Cardiac fibroblast (primary cell): ENCODE measurements at regions not wholly inside any gene's neighbourhood (a gene's known extent, or its start where the extent isn't known, plus 50 kb on each side); places are given as distances from the start of the nearest gene placed in this dataset.

ENCODE experiments used
- DNase-seq, 2 donors: peaks; one replicate each; pipeline versions ENCODE4 v3.0.0 to v3.0.0-alpha.2; 2010; ENCODE audit warnings: low read depth in 2 of 2
- H3K4me3 ChIP-seq, 2 donors: replicated peaks in 1 of 2; 1 replicate in 1 of 2; 2 replicates in 1 of 2; pipeline ENCODE4 v1.5.1; 2011; ENCODE audit warnings: low read depth in 2 of 2, low read length in 2 of 2, mild to moderate bottlenecking in 2 of 2, moderate library complexity in 1 of 2
- TF ChIP-seq, protein P1 (sequence below): IDR thresholded peaks from one replicate; pipeline ENCODE4 v1.5.1; 2011; ENCODE audit warnings: low read depth, mild to moderate bottlenecking, low read length, inconsistent platforms

DNA sequence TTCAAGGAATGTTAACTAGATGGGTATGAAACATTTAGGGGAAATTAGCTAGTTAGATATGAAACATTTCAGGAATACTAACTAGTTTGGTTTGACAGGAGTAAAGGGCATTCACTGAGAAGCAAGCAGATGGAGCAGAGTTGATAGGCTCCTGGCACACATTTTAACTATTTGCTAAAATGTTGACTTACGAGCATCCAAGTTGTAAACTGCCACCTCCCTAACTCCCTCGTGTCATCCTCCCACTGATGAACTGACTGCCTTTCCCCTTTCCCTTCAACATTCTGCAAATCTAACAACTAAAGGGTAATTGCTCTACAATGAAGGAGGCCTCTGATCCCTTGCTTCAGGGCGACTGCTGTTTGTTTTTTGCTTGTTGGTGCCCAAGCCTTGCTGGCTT lies 580.4 kb upstream of the FAM98A start:
- no peak overlapping the region for H3K4me3 ChIP-seq
- TF ChIP-seq, protein P1, sequence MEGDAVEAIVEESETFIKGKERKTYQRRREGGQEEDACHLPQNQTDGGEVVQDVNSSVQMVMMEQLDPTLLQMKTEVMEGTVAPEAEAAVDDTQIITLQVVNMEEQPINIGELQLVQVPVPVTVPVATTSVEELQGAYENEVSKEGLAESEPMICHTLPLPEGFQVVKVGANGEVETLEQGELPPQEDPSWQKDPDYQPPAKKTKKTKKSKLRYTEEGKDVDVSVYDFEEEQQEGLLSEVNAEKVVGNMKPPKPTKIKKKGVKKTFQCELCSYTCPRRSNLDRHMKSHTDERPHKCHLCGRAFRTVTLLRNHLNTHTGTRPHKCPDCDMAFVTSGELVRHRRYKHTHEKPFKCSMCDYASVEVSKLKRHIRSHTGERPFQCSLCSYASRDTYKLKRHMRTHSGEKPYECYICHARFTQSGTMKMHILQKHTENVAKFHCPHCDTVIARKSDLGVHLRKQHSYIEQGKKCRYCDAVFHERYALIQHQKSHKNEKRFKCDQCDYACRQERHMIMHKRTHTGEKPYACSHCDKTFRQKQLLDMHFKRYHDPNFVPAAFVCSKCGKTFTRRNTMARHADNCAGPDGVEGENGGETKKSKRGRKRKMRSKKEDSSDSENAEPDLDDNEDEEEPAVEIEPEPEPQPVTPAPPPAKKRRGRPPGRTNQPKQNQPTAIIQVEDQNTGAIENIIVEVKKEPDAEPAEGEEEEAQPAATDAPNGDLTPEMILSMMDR: no peak
- no peak for DNase-seq

- H3K4me3 ChIP-seq: no peak overlapping the region
- TF ChIP-seq, protein P1: no peak
- DNase-seq: no peak
Observed at GRCh38 chr2:34178482-34178881, 579.4 kb upstream of the FAM98A start.

DNA sequence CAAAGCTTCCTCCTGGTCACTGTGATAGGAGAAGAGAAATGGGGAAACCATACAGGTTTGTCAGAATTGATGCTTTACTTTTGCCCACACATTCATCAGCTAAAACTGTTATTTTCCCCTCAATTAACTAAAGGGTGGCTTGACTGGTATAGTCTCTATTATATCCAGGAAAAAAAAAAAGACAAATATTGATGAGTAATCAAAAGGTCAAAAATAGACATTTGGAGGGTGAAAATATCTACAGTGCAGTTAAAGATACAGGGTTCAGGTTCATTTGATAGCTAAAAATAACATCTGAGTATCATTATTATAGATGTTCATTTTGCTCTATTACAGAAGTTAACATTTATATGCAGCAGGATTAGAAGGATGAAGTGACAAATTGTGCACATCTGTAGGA lies 577.6 kb upstream of the FAM98A start:
- no peak overlapping the region for H3K4me3 ChIP-seq
- DNase-seq: no peak
- TF ChIP-seq, protein P1: no peak

DNA sequence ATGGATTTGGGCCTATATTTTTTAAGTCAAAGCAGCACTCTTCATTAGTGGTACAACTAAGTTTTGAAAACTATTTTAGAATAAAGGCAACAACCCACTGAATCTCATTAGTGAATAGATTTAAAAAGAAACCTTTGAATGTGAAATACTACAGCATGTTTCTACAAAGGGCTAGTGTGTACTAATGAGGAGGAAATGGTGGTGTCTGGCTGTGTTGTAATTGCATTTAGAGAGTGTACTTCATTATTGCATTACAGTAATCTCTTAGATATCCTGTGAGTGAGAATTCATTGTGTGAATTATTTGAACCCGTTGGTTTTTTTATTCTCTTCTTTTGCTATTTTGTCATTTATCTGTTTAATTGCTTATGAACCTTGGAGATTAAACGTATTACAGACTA lies 575.4 kb upstream of the FAM98A start:
- DNase-seq: no peak
- H3K4me3 ChIP-seq: no peak overlapping the region
- TF ChIP-seq, protein P1: no peak

DNA sequence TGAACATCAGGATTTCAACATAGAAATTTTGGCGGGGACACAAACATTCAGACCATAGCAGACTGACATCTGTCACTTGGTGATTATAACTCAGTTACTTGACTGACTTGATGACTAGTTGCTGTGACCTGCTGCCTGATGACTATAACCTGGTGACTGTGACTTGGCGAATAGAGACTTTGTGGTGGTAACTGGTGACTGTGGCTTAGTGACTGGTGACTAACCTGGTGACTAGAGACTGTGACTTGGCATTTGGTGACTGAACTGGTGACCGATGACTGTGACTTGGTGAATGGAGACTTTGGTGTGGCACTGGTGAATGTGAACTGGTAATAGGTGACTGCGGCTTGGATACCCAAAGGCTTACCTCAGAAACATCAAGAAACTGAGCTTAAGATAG lies 563.1 kb upstream of the FAM98A start:
- no peak for DNase-seq
- H3K4me3 ChIP-seq: no peak overlapping the region
- TF ChIP-seq, protein P1: no peak

DNA sequence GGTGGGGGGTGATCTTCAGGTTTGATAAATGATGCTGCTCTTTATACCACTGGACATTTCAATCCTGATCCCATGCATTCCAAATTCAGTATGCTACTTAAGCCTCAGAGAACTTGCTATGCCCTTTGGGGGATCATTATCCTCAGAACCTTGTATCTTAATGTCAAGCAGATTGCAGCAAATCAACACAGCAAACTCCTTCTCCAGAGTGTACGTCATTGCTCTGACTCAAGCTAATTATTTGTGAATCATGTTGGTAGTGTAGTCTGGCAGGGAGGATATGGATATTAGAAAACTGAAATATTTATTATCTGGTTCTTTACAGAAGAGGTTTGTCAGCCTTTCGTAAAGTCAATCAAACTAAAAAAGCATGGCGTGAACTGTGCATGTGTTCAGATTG lies 562.5 kb upstream of the FAM98A start:
- TF ChIP-seq, protein P1: no peak
- H3K4me3 ChIP-seq: no peak overlapping the region
- DNase-seq: no peak

DNA sequence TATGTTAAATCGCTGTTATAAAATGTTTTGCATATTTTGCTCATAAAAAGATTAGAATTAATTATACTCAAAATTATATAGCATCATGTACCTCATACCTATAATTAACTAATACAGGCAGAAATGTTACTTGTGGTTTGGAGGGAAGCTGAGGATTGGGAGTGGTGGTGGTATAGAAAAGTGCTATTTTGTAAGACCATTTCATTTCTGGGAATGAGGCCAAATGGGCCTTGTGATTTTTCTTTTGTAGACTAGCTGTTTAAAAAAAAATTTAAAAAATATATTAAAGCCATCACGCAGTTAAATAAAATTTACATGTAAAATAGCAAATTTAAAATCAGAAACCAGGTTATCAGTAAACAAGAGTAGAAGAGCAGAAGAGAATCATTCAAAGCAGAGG lies 560.8 kb upstream of the FAM98A start:
- TF ChIP-seq, protein P1: no peak
- no peak overlapping the region for H3K4me3 ChIP-seq

More for the DNA sequence above, 560.8 kb upstream of the FAM98A start:
- DNase-seq: no peak
